Nephron progenitor cell (in vitro differentiated cells): ENCODE measurements at regions not wholly inside any gene's neighbourhood (a gene's known extent, or its start where the extent isn't known, plus 50 kb on each side); places are given as distances from the start of the nearest gene placed in this dataset.

ENCODE experiments used
- DNase-seq: peaks from one replicate; pipeline ENCODE4 v3.0.0; 2021
- H3K27ac Mint-ChIP-seq: 2 replicates; pipeline ENCODE4 v1.8.0; 2021; ENCODE audit warnings: mild to moderate bottlenecking, moderate library complexity, mixed read lengths
- H3K27me3 Mint-ChIP-seq: 2 replicates; pipeline ENCODE4 v1.8.0; 2021; ENCODE audit warnings: mild to moderate bottlenecking, low read depth, mixed read lengths; ENCODE audit not compliant: poor library complexity
- H3K36me3 Mint-ChIP-seq: 2 replicates; pipeline ENCODE4 v1.8.0; 2021; ENCODE audit warnings: low read depth, mixed read lengths
- H3K4me1 Mint-ChIP-seq: 2 replicates; pipeline ENCODE4 v1.8.0; 2021; ENCODE audit warnings: mixed read lengths
- H3K4me3 Mint-ChIP-seq: 2 replicates; pipeline ENCODE4 v1.8.0; 2021; ENCODE audit warnings: mild to moderate bottlenecking, moderate library complexity, mixed read lengths
- H3K9me3 Mint-ChIP-seq: 2 replicates; pipeline ENCODE4 v1.8.0; 2021; ENCODE audit warnings: mild to moderate bottlenecking, moderate library complexity, mixed read lengths
- CTCF ChIP-seq: fragments of 200-600 bp; sonication (generic); IDR thresholded peaks from 2 replicates; pipeline ENCODE4 v1.5.0; 2021; ENCODE audit warnings: antibody characterized with exemption

- TF ChIP-seq CTCF: peak; percentile 77
- Mint-ChIP-seq H3K9me3 (peaks cover 4% of the 10 kb centered on the region), H3K36me3 (no peaks in the 10 kb centered on the region), H3K4me3 (no peak overlapping the region), H3K27me3 (no peaks in the 10 kb centered on the region), H3K27ac (no peak overlapping the region), H3K4me1 (no peaks in the 10 kb centered on the region)
- peak; percentile 46 for DNase-seq
These were observed 105.3 kb upstream of the BMP5 start for GRCh38 chr6:55980627-55981211.

- Mint-ChIP-seq H3K4me1 (no peaks in the 10 kb centered on the region), H3K27me3 (no peaks in the 10 kb centered on the region), H3K27ac (no peak overlapping the region), H3K9me3 (peaks cover under 1% of the 10 kb centered on the region), H3K4me3 (no peak overlapping the region), H3K36me3 (no peaks in the 10 kb centered on the region)
- no peak for TF ChIP-seq CTCF
- no peak for DNase-seq
These were observed 104.1 kb upstream of the BMP5 start for GRCh38 chr6:55979526-55979925.

GRCh38 chr6:55977959-55978665, 102.7 kb upstream of the BMP5 start:
- Mint-ChIP-seq H3K4me1 (no peaks in the 10 kb centered on the region), H3K4me3 (no peak overlapping the region), H3K27ac (no peak overlapping the region), H3K36me3 (no peaks in the 10 kb centered on the region), H3K27me3 (no peaks in the 10 kb centered on the region), H3K9me3 (no peaks in the 10 kb centered on the region)
- no peak for DNase-seq
- no peak for TF ChIP-seq CTCF

GRCh38 chr6:55974688-55975087, 99.3 kb upstream of the BMP5 start:
- TF ChIP-seq CTCF: no peak
- Mint-ChIP-seq H3K27ac (no peak overlapping the region), H3K4me3 (no peak overlapping the region), H3K4me1 (no peaks in the 10 kb centered on the region), H3K27me3 (no peaks in the 10 kb centered on the region), H3K9me3 (no peaks in the 10 kb centered on the region), H3K36me3 (no peaks in the 10 kb centered on the region)
- DNase-seq: no peak

- no peak for DNase-seq
These were observed 96.7 kb upstream of the BMP5 start for GRCh38 chr6:55972091-55972490.

More at GRCh38 chr6:55972091-55972490, 96.7 kb upstream of the BMP5 start:
- H3K27me3 Mint-ChIP-seq: peaks cover 1% of the 10 kb centered on the region
- no peak for TF ChIP-seq CTCF
- no peak overlapping the region for H3K4me3 Mint-ChIP-seq
- no peak overlapping the region for H3K27ac Mint-ChIP-seq
- H3K36me3 Mint-ChIP-seq: no peaks in the 10 kb centered on the region
- no peaks in the 10 kb centered on the region for H3K4me1 Mint-ChIP-seq
- no peaks in the 10 kb centered on the region for H3K9me3 Mint-ChIP-seq
